GM23248 (cell line): ENCODE measurements at regions not wholly inside any gene's neighbourhood (a gene's known extent, or its start where the extent isn't known, plus 50 kb on each side); places are given as distances from the start of the nearest gene placed in this dataset.

Experiments used
- EZH2 ChIP-seq: fragments of 200-600 bp; sonication (generic); IDR thresholded peaks from 2 replicates; pipeline ENCODE4 v1.6.1; 2018; ENCODE audit warnings: antibody characterized with exemption, mild to moderate bottlenecking; ENCODE audit not compliant: insufficient read depth, poor library complexity, severe bottlenecking
- EZH2phosphoT487 ChIP-seq: fragments of 200-600 bp; sonication (generic); IDR thresholded peaks from 2 replicates; pipeline ENCODE4 v1.6.1; 2018; ENCODE audit warnings: antibody characterized with exemption, moderate library complexity, mild to moderate bottlenecking, low read depth; ENCODE audit not compliant: insufficient read depth

DNA sequence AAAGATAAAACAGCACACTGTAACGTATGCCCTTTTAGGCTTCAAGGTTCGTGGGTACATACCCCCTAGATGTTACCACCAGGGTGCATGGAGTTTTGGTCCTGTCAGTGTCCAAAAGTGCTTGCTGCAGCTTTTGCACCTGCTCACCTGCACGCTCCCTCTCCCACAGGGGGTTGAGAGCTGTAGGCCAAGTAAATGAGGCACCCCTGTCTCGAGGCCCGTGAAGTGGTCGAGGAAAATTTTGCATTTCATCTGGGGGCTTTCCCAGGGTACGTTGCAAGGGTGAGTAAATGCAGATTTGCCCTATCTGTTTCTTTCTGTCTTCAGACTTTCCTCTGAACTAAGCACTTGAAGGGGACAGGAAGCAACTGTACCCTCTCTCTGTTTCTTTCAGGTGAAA lies 136.0 kb downstream of the THBS2 start:
- no peak for TF ChIP-seq EZH2phosphoT487
- no peak for TF ChIP-seq EZH2
